ENCODE measurements at regions not wholly inside any gene's neighbourhood (a gene's known extent, or its start where the extent isn't known, plus 50 kb on each side); places are given as distances from the start of the nearest gene placed in this dataset.

- TF ChIP-seq POLR2A (IDR thresholded peaks at IDR 0.05) = no peak
- TF ChIP-seq CTCF (IDR thresholded peaks at IDR 0.05) = no peak
- no peak for TF ChIP-seq EP300 (IDR thresholded peaks at IDR 0.05)
Observed at GRCh38 chr4:8775751-8776355, 95.8 kb downstream of the HMX1 start.

Measured in stomach (tissue), 4 donors.